ENCODE measurements at regions not wholly inside any gene's neighbourhood (a gene's known extent, or its start where the extent isn't known, plus 50 kb on each side); places are given as distances from the start of the nearest gene placed in this dataset.

DNA sequence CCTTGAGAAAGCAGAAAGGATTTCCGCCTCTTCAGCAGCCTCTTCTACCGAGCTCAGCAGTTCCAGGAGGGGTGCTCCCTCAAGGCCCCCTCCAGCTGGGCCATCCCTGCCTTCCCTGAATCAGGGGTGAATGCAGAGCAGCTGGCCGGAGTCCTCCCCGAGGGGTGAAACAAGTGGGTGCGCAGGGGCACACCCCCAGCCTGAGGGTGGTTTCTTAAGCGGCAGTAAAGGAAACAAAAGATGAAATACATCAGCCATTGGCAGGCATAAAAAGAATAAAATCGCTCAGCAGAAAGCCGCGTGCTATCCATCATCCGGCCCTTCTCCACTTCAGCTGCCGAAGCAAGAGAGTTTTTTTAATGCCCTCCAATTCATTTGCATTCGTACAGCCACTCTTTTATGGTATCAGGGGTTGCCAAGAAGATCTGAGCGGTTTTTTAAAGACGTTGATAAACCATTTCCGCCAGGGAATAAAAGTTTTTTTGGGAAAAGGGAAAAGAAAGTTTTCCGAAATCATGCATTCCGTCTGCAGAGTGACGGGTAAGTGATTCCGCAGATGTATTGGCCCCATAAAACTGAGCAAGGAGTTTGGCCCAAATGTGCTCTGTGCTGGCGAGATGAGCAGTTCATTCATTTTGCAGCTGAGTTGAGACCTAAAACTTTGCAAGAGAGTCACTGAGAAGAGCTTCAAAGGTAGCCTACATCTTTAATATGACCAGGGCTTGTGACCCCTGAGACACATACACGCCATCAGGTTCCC, 73.7 kb upstream of the ZC3H12A start (continued):
- TF ChIP-seq, protein P1, sequence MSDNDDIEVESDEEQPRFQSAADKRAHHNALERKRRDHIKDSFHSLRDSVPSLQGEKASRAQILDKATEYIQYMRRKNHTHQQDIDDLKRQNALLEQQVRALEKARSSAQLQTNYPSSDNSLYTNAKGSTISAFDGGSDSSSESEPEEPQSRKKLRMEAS (IDR thresholded peaks at IDR 0.05; ENCODE audit: low read depth), result no peak
- no peak for TF ChIP-seq GATA2 (CRISPR knock-in tag; IDR thresholded peaks at IDR 0.05)
- no peak for TF ChIP-seq FOXM1 (IDR thresholded peaks at IDR 0.05; ENCODE audit: low read depth)
- no peak for TF ChIP-seq FOXJ3 (CRISPR knock-in tag; IDR thresholded peaks at IDR 0.05)
- TF ChIP-seq, protein P2, sequence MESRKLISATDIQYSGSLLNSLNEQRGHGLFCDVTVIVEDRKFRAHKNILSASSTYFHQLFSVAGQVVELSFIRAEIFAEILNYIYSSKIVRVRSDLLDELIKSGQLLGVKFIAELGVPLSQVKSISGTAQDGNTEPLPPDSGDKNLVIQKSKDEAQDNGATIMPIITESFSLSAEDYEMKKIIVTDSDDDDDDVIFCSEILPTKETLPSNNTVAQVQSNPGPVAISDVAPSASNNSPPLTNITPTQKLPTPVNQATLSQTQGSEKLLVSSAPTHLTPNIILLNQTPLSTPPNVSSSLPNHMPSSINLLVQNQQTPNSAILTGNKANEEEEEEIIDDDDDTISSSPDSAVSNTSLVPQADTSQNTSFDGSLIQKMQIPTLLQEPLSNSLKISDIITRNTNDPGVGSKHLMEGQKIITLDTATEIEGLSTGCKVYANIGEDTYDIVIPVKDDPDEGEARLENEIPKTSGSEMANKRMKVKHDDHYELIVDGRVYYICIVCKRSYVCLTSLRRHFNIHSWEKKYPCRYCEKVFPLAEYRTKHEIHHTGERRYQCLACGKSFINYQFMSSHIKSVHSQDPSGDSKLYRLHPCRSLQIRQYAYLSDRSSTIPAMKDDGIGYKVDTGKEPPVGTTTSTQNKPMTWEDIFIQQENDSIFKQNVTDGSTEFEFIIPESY (IDR thresholded peaks at IDR 0.05; ENCODE audit: borderline replicate concordance, low read depth), result no peak
- TF ChIP-seq, protein P3, sequence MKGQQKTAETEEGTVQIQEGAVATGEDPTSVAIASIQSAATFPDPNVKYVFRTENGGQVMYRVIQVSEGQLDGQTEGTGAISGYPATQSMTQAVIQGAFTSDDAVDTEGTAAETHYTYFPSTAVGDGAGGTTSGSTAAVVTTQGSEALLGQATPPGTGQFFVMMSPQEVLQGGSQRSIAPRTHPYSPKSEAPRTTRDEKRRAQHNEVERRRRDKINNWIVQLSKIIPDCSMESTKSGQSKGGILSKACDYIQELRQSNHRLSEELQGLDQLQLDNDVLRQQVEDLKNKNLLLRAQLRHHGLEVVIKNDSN (IDR thresholded peaks at IDR 0.05; ENCODE audit: borderline replicate concordance, low read depth), result no peak
- no peak for TF ChIP-seq NFIC (IDR thresholded peaks at IDR 0.05; ENCODE audit: borderline replicate concordance)
- no peak for TF ChIP-seq NRF1 (IDR thresholded peaks at IDR 0.05; ENCODE audit: low read depth, low read length)
- TF ChIP-seq FOSL2 (IDR thresholded peaks at IDR 0.05; ENCODE audit: borderline replicate concordance, low read depth), result no peak
- TF ChIP-seq TEAD4 (IDR thresholded peaks at IDR 0.05; ENCODE audit: borderline replicate concordance, insufficient read depth), result no peak
- no peak for TF ChIP-seq GABPA (IDR thresholded peaks at IDR 0.05; ENCODE audit: low read depth)

DNA sequence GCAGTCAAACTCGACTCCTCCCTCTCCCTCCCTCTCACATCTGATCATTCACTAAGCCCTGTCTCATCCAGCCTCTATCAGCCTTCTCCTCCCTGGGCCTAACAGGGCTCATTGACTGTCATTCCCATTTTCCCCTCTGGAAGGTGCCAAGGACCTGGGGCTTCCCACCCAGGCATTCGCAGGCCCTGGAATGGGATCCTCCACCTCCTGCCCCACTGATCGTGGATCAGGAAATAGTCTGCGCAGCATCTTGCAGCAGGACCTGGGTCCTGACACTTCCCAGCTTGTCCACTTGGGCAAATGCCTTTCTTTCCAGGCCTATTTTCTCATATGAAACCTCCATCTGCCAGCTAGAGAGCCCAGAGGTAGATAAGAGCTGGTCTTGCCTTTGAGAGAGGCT, 71.2 kb upstream of the ZC3H12A start:
- no peak overlapping the region for H3K27ac ChIP-seq (ENCODE audit: low read depth in 2 of 2, low read length in 1 of 2)
- H3K9me2 ChIP-seq, result no peaks in the 10 kb centered on the region
- H2AFZ ChIP-seq (ENCODE audit: low read depth), result no peak overlapping the region
- no peaks in the 10 kb centered on the region for H3K36me3 ChIP-seq (replicated peaks in 1 of 2; ENCODE audit: control insufficient read depth in 1 of 2, insufficient read depth in 2 of 2, low read length in 1 of 2)
- CTCF ChIA-PET, result interaction anchor here (0.9 to 2.6 kb wide), 2 partner anchors 12 to 16 kb away, joined by 3 to 7 read pairs; no protein-coding TSS in a partner anchor
- TF ChIP-seq MEF2A (IDR thresholded peaks at IDR 0.05; ENCODE audit: borderline replicate concordance, low read depth), result no peak
- TF ChIP-seq TEAD4 (IDR thresholded peaks at IDR 0.05; ENCODE audit: borderline replicate concordance, insufficient read depth), result no peak
- TF ChIP-seq, protein P4, sequence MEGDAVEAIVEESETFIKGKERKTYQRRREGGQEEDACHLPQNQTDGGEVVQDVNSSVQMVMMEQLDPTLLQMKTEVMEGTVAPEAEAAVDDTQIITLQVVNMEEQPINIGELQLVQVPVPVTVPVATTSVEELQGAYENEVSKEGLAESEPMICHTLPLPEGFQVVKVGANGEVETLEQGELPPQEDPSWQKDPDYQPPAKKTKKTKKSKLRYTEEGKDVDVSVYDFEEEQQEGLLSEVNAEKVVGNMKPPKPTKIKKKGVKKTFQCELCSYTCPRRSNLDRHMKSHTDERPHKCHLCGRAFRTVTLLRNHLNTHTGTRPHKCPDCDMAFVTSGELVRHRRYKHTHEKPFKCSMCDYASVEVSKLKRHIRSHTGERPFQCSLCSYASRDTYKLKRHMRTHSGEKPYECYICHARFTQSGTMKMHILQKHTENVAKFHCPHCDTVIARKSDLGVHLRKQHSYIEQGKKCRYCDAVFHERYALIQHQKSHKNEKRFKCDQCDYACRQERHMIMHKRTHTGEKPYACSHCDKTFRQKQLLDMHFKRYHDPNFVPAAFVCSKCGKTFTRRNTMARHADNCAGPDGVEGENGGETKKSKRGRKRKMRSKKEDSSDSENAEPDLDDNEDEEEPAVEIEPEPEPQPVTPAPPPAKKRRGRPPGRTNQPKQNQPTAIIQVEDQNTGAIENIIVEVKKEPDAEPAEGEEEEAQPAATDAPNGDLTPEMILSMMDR (IDR thresholded peaks at IDR 0.05), result no peak
- no peaks in the 10 kb centered on the region for H4K20me1 ChIP-seq (ENCODE audit: insufficient read depth)
- no peak for DNase-seq
- no peak overlapping the region for H3K4me2 ChIP-seq
- WGBS (ENCODE audit: low lambda C conversion rate), result 48% methylated on average over 4 of the region's 4 CpGs
- H3K9me3 ChIP-seq, result no peaks in the 10 kb centered on the region
- H3K27me3 ChIP-seq (ENCODE audit: insufficient read depth), result no peaks in the 10 kb centered on the region
- H3K9ac ChIP-seq, result no peak overlapping the region
- H3K4me3 ChIP-seq (ENCODE audit: low read depth in 2 of 2, low read length in 1 of 2), result no peak overlapping the region
- H3K4me1 ChIP-seq (ENCODE audit: control insufficient read depth in 1 of 2, insufficient read depth in 2 of 2, low read depth in 1 of 2, low read length in 1 of 2), result no peaks in the 10 kb centered on the region
- POLR2A ChIA-PET, result no interaction called here
- H3F3A ChIP-seq (replicated peaks; ENCODE audit: insufficient read depth), result no peaks in the 10 kb centered on the region
- no peaks in the 10 kb centered on the region for H3K79me2 ChIP-seq (ENCODE audit: insufficient read depth)

All from SK-N-SH (cell line).